ENCODE measurements at regions not wholly inside any gene's neighbourhood (a gene's known extent, or its start where the extent isn't known, plus 50 kb on each side); places are given as distances from the start of the nearest gene placed in this dataset.

DNA sequence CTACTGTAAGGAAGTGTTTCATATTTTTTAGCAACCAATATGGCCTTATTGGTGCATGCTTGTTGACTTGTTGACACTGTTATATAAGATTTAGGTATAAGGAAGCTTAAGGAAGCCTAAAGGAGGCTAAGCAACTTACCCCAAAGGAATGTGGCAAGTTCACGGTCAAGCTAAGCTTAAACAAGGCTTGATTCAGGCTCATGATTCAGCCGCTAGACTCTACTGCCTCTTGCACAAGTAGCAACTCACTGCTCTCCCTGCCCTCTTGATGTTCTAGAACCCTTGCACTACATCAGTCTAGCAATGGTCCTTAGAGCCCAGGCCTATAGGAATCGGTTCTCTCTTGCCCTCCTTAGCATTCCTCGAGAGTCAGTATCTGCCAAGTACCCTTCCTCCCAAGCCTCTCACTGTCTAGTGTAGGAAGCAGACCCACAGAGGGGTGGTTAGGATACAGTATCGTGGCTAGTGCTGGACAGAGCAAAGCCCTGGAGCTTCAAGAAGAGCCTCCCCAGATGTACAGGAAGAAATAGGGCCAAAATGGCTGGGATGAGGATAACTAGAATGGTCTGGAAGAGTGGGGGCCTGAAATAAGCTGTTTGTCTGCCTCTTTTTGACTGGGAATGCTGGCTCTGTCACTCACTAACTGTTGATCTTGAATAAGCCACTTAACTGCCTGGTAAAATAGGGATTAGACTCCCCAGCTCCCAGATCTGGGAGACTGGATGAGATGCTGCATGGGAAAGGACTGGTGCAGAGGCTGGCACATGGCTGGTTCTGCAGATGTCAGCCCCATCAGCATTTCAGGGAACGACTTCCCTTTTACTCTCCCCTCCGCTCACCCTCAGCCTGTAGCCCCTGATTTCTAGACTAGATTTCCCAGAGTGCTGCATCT, 122.2 kb downstream of the NAV1 start:
- DNase-seq = no peak

DNA sequence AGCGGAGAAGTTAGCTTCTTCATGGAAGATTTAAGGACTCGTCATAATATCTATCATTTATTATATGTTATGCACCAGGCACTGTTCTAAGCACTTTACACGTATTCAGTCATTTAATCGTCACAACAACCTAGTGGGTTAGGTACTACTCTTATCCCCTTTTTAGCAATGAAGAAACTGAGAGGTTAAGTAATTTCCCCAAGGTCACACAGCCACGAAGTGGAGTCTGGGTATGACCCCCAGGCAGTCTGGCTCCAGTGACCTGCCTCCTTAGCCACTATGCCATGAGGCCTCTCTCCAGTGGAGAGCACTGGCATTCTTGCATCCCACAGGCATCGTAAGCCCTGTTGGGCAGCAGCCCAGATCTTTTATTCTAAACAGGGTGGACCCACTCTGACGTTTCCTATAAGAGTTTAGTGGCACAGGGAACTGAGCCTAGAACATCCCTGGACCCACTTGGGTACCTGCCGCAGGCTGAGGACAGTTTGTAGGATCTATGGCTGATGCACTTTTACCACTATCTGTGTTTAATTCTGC, 123.0 kb downstream of the NAV1 start:
- no peak for DNase-seq

GRCh38 chr1:201662646-201663045, 123.7 kb downstream of the NAV1 start:
- no peak for DNase-seq

GRCh38 chr1:201663491-201664113, 124.7 kb downstream of the NAV1 start:
- DNase-seq = no peak

DNA sequence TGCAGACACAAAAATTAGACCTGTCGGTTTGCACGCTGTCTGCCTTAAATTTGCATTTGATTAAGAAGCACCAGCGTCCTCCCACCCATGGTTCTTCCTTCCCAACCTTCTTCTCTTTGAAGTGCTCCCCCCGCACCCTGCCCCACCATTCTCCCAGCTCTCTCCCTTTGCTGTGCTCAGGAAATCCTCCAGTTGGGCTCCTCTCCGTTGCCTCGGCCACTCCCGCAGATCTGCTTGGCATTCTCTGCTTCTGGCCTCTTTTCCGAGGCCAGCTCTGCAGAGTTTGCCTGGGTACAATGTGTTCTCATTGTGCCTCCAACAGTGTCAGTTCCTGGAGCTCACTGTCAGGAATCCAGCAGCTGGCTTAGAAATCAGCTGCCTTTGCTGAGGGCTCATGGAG, 126.1 kb downstream of the NAV1 start:
- DNase-seq = no peak

DNA sequence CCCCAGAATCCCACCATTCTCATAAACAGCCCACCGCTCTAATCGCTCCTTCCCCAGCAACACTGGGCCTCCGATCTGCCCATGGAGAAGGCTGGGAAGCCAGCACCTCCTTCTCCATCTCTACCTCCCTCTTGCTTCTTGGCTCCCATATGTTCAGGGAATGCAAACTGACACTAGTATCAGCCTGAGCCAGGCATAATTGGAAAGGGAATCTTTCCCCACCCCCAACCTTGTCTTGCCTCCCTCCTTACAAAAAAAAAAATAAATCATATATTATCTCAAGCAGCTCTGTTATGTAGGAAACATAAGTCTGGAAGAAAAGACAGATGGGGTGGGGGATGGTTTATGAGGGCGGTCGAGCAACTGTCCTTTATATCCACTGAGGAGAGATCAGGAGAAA, 127.2 kb downstream of the NAV1 start:
- DNase-seq = no peak

- no peak for DNase-seq
These were observed 127.7 kb downstream of the NAV1 start for GRCh38 chr1:201666645-201667044.

- no peak for DNase-seq
These were observed 128.6 kb downstream of the NAV1 start for GRCh38 chr1:201667479-201667878.

DNA sequence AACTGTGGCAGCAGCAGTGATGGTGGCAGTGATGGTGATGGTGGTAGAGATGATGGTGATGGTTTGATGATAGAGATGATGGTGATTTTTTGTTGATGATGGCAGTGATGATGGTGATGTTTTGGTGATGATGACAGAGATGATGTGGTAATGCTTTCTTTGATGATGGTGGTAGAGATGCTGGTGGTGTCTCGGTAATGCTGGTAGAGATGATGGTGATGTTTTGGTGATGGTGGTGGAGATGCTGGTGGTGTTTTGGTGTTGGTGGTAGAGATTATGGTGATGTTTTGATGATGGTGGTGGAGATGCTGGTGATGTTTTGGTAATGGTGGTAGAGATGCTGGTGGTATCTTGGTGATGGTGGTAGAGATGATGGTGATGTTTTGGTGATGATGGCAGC, 131.6 kb downstream of the NAV1 start:
- no peak for DNase-seq

GRCh38 chr1:201672685-201673084, 133.8 kb downstream of the NAV1 start:
- DNase-seq = no peak

DNA sequence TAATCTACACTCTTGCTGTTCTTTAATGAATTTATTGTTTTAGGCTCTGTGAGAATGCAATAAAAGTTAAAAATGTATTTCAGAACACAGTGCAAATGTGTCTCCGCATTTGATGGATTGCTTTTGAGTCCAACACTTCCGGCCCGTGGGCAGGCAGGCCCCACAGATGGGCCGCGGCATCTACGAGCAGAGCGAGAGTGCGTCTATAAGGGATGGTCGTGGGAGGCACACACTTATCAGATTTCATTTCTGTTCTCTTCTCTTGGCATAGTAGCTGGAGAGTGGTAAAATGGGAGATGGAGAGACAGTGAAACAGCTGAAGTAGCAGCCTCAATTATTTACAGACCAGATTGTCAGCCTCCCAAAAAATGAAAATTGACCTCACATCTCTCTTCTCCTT, 134.2 kb downstream of the NAV1 start:
- no peak for DNase-seq

DNA sequence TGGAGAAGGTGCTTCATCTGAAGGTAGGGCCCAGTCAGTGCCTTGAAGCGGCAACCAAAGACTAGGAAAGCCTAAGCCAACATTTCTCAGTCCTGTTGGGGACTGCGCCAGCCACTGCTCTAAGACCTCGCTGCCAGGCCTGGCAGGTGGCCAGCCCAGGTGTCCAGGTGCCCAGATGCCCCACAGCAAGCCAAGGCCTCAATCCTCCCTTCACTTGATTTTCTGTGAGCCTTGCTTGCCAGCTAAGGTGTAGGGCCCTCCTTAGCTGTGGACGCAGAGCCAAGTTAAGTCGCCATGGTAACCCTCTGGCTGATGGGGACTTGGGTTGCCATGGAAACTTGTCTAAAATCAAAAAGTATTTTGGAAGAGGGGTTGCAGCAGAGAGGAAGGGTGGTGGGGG, 135.0 kb downstream of the NAV1 start:
- DNase-seq = no peak

- no peak for DNase-seq
These were observed 136.2 kb downstream of the NAV1 start for GRCh38 chr1:201675143-201675542.

DNA sequence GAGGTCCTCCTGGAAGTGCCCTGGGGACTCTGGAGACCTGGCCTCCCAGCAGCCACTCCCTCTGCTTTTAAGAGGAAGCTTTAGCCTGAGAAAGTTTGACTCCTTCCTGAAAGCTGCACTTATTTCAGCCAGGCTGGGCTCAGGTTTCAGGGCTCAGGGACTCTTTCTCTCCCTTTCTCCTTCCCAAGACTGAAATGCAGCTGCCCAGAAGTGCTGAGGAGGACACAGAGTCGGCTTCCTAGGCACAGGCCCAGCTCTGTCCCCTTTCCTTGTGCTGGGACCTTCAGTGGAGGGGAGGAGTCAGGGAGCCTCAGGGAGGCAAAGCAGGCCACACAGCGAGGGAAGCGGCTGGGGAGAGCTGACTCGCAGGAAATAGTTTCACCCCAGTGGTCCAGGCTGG, 137.3 kb downstream of the NAV1 start:
- no peak for DNase-seq

DNA sequence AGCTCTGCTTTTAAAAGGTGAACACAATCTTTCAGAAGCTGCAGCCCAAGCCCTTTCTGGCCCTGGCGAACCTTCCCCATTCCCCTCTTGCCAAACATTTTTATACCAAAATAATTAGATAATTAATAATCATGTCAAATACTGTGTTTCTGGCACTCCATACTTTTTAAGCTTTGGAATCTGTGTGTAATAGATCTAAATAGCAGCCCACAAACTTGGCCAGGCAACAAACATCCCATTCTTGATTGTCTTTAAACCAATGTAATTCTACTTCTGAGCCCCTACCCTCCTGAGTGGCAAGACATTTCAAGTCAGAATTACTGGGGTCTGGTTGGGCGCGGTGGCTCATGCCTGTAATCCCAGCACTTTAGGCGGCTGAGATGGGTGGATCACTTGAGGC, 137.7 kb downstream of the NAV1 start:
- DNase-seq = no peak

DNA sequence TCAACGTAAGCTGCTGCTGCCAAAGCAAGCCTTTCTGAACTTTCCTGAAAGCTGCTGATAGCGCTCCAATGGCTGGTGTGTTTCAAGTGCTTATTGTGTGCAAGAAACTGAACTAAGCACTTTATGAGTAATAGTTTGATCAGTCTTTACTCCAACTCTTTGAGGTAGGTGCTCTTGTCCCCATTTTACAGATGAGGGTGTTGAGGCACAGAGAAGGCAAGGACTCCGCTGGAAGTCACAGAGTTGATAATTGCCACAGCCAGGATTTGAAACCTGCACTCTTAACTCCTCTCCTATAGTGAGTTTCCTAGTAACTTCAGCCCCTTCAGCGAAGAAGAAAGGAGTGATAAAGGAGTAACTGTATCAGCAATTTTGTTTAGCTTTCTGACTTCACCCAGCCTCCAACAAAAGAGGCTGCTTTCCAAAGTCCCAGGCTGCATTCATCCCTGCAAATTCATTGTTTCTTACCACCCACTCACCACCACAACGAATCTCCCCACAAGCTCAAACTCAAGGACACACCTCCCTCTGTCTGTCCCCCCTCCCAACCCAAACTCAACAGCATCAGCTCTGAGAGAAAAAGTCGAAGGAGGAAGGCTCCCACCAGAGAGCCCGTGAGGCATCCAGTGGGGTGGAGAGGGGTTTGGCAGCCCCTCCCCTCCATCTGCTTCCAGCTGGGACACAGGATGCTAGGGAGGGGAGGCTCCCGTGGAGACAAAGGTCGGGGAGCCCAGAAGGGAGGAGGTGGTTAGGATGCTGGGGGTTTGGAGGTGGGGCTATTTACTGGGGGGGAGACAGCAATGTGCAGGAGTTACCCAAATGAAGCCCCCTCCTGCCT, 139.6 kb downstream of the NAV1 start:
- no peak for DNase-seq

DNA sequence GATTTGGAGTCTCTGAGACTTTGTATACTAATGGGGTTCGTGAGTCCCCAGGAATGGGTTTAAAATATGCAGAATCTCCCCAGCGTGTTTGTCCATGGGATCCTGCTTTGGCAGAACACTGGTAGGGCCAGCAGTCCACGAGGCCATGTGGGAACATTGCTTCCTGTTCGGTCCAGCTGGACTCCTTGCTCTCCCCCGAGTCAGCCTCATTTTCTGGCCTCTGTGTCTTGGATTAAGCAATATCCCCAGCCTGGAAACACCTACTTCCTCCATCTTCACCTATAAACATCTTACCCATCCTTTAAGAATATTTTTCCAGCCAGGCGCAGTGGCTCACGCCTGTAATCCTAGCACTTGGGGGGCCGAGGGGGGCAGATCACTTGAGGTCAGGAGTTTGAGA, 142.4 kb downstream of the NAV1 start:
- DNase-seq = no peak

DNA sequence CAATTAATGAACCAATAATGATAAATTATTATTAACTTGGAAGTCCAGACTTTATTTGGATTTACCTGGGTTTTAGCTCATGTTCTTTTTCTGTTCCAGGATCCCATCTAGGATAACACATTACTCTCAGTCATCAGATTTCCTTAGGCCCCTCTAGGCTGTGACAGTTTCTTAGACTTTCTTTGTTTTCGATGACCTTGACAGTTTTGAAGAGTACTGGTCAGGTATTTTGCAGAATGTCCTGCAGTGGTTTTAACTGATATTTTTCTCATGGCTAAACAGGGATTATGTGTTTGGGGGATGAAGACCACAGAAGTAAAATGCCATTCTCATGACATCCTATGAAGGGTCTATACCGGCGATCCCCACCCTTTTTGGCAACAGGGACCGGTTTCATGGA, 144.0 kb downstream of the NAV1 start:
- DNase-seq = no peak

DNA sequence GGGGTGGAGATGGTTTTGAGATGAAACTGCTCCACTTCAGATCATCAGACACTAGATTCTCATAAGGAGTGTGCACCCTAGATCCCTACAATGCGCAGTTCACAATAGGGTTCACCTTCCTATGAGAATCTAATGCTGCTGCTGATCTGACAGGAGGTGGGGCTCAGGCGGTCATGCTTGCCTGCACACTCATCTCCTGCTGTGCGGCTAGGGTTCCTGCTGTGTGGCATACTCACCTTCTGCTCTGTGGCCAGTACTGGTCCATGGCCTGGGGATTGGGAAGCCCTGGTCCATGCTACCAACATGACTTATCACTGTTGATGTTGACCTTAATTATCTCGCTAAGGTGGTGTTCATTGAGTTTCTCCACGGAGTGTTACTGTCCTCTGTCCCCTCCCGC, 144.5 kb downstream of the NAV1 start:
- no peak for DNase-seq

- no peak for DNase-seq
These were observed 143.5 kb upstream of the IPO9 start for GRCh38 chr1:201685485-201685884.

GRCh38 chr1:201686714-201687455, 142.1 kb upstream of the IPO9 start:
- no peak for DNase-seq

GRCh38 chr1:201688514-201688913, 140.4 kb upstream of the IPO9 start:
- DNase-seq = no peak

DNA sequence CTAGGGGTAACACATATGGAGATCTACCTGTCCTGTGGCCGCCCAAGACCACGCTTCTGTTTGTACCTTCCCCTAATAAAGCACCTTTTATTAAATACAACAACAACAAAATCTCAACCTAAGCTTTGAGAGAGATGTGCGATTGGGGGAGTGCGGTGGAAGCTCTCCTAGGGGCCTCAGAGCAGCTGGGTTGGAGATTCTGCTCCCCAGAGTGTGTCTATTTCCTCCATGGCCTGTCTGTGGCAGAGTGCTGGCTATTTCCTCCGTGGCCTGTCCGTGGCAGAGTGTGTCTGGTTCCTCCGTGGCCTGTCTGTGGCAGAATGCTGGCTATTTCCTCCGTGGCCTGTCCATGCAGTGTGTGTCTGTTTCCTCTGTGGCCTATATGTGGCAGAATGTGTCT, 139.3 kb upstream of the IPO9 start:
- DNase-seq = no peak

Measured in CD4-positive, alpha-beta T cell treated with Interleukin-17A for 4 hours (primary cell).